K562 (cell line): ENCODE measurements at regions not wholly inside any gene's neighbourhood (a gene's known extent, or its start where the extent isn't known, plus 50 kb on each side); places are given as distances from the start of the nearest gene placed in this dataset.

ENCODE experiments used
- ATAC-seq: fragments of 200-7000 bp; cut with Tn5 transposase; 3 replicates; pipeline ENCODE4 v1.9.1; 2020; ENCODE audit warnings: moderate library complexity
- BruUV-seq: library from RNA; stranded (reverse); fragments of 400-500 nt; replicated peaks from 2 replicates; lab custom pipeline; 2021; lab: Mats Ljungman, UMichigan
- CTCF ChIA-PET: fragments of 300-600 bp; formaldehyde crosslinking; extraction: SDS; loops from one replicate; lab custom pipeline; 2021; ENCODE audit warnings: low intra/inter-chr PET ratio; lab: Yijun Ruan, JAX
- POLR2A ChIA-PET: fragments of 300-600, 350-650 bp; sonication (Branson Sonifier 250); formaldehyde crosslinking; extraction: SDS; loops from one replicate; lab custom pipeline; 2021; ENCODE audit warnings: antibody characterized with exemption, inconsistent platforms; lab: Yijun Ruan, JAX
- DNase-seq, 4 experiments: peaks; one replicate each; pipeline versions ENCODE4 v3.0.0 to v3.0.0-alpha.2; 2011 to 2018; ENCODE audit warnings: low spot score in 3 of 4, mixed read lengths in 3 of 4; ENCODE audit errors: extremely low read depth in 1 of 4
- FAIRE-seq: peaks from 2 replicates; lab custom pipeline; 2011; peaks lifted over from hg19 to GRCh38; lab: Jason Lieb, UNC
- H2AFZ ChIP-seq: 2 replicates; pipeline ENCODE4 v1.6.0; 2011; ENCODE audit warnings: low read depth, low read length, control low read depth, inconsistent platforms
- H3K27ac ChIP-seq: fragments of 200-600 bp; 3 replicates; pipeline ENCODE4 v1.8.0; 2011; ENCODE audit warnings: low read depth, mild to moderate bottlenecking, control low read depth, inconsistent platforms, low read length, moderate library complexity, mixed read lengths; ENCODE audit errors: extremely low read depth
- H3K27me3 ChIP-seq, 2 experiments: fragments of 300-600 bp in 1 of 2; 2 replicates in 1 of 2; 3 replicates in 1 of 2; pipeline versions ENCODE4 v1.6.0 to v1.8.0; 2011; ENCODE audit warnings: inconsistent platforms in 2 of 2, low read length in 2 of 2, mild to moderate bottlenecking in 1 of 2, mixed read lengths in 1 of 2, moderate library complexity in 1 of 2; ENCODE audit not compliant: control insufficient read depth in 2 of 2, insufficient read depth in 2 of 2
- H3K36me3 ChIP-seq: fragments of 300-600 bp; 3 replicates; pipeline ENCODE4 v1.8.0; 2011; ENCODE audit warnings: mild to moderate bottlenecking, low read length, inconsistent platforms; ENCODE audit not compliant: control insufficient read depth, insufficient read depth
- H3K4me1 ChIP-seq, 2 experiments: fragments of 200-600 bp in 1 of 2; replicated peaks in 1 of 2; 2 replicates in 1 of 2; 3 replicates in 1 of 2; pipeline versions ENCODE4 v1.5.1 to v1.8.0; 2011; ENCODE audit warnings: inconsistent platforms in 2 of 2, low read length in 2 of 2, mild to moderate bottlenecking in 1 of 2, mixed read lengths in 1 of 2, moderate library complexity in 1 of 2; ENCODE audit not compliant: control insufficient read depth in 2 of 2, insufficient read depth in 2 of 2
- H3K4me2 ChIP-seq: 2 replicates; pipeline ENCODE4 v1.6.1; 2011; ENCODE audit warnings: low read length, control low read depth, inconsistent platforms, mixed read lengths; ENCODE audit not compliant: insufficient read depth
- H3K4me3 ChIP-seq: fragments of 200-600 bp; sonication (generic), shearing (Covaris generic); 2 replicates; pipeline ENCODE4 v1.5.1; 2016; ENCODE audit warnings: control low read depth, inconsistent platforms
- H3K79me2 ChIP-seq: fragments of 200-600 bp; 3 replicates; pipeline ENCODE4 v1.8.0; 2011; ENCODE audit warnings: low read length, inconsistent platforms; ENCODE audit not compliant: control insufficient read depth, insufficient read depth
- H3K9ac ChIP-seq, 2 experiments: 2 replicates each; pipeline versions ENCODE4 v1.6.0 to v1.6.1; 2011; ENCODE audit warnings: low read depth in 2 of 2, low read length in 2 of 2, control low read depth in 1 of 2, inconsistent platforms in 1 of 2, mild to moderate bottlenecking in 1 of 2, mixed read lengths in 1 of 2; ENCODE audit not compliant: insufficient read depth in 1 of 2
- H3K9me1 ChIP-seq: one replicate; pipeline ENCODE4 v1.6.0; 2011; ENCODE audit warnings: inconsistent platforms, mild to moderate bottlenecking, low read length, moderate library complexity; ENCODE audit not compliant: control insufficient read depth, insufficient read depth
- H3K9me3 ChIP-seq: replicated peaks from 2 replicates; pipeline ENCODE4 v1.5.1; 2011; ENCODE audit warnings: low read depth, low read length, inconsistent platforms; ENCODE audit not compliant: control insufficient read depth, insufficient read depth
- H4K20me1 ChIP-seq: replicated peaks from 2 replicates; pipeline ENCODE4 v1.6.1; 2011; ENCODE audit warnings: low read length, inconsistent platforms, mixed read lengths; ENCODE audit not compliant: control insufficient read depth, insufficient read depth
- ARNT ChIP-seq, 2 experiments: fragments of 450-650 bp; IDR thresholded peaks; 2 replicates each; pipeline ENCODE4 v1.6.1; 2016; ENCODE audit warnings: mild to moderate bottlenecking in 1 of 2
- ATF6 ChIP-seq: sonication (generic); formaldehyde crosslinking; IDR thresholded peaks from 2 replicates; pipeline ENCODE4 v1.4.0; 2020; ENCODE audit warnings: mild to moderate bottlenecking, missing genetic modification reagents
- DACH1 ChIP-seq: fragments of 450-650 bp; IDR thresholded peaks from 2 replicates; pipeline ENCODE4 v1.6.1; 2018; ENCODE audit not compliant: partially characterized antibody
- ELK3 ChIP-seq: fragments of 450-650 bp; formaldehyde crosslinking; IDR thresholded peaks from 2 replicates; pipeline ENCODE4 v1.4.0; 2020; ENCODE audit warnings: mild to moderate bottlenecking
- GTF2B ChIP-seq: IDR thresholded peaks from 2 replicates; pipeline ENCODE4 v1.6.1; 2011; ENCODE audit not compliant: insufficient read length; ENCODE audit errors: extremely low read depth
- HIVEP1 ChIP-seq: fragments of 250-450 bp; sonication (Bioruptor Pico); IDR thresholded peaks from 2 replicates; pipeline ENCODE4 v1.4.0; 2020; ENCODE audit warnings: mild to moderate bottlenecking
- PCBP1 ChIP-seq: fragments of 200-400 bp; formaldehyde crosslinking; IDR thresholded peaks from 2 replicates; pipeline ENCODE4 v1.6.1; 2018; ENCODE audit warnings: mild to moderate bottlenecking, low read depth, low read length; ENCODE audit not compliant: poor library complexity, severe bottlenecking
- SRSF1 ChIP-seq: fragments of 200-400 bp; formaldehyde crosslinking; IDR thresholded peaks from 2 replicates; pipeline ENCODE4 v1.6.1; 2017; ENCODE audit warnings: mild to moderate bottlenecking, low read depth, low read length, moderate library complexity
- ZNF551 ChIP-seq: fragments of 250-450 bp; sonication (Bioruptor Pico); IDR thresholded peaks from 2 replicates; pipeline ENCODE4 v1.5.0; 2021; ENCODE audit warnings: mild to moderate bottlenecking, moderate library complexity
- WGBS: fragments of 100-300 bp; shearing (Covaris generic); methylation state at CpG from one replicate; pipeline ENCODE4 v1.1.6; 2016; ENCODE audit warnings: low coverage, mixed read lengths; ENCODE audit not compliant: insufficient coverage; ENCODE audit errors: missing lambda C conversion rate; 5-methylcytosine and 5-hydroxymethylcytosine counted together
- in situ Hi-C: fragments of 300-500 bp; cut with MboI; formaldehyde crosslinking; loops from 4 replicates; pipeline ENCODE4 v1.15.0; 2018; ENCODE audit warnings: inconsistent platforms, mixed read lengths
- intact Hi-C: fragments of 100-400 bp; cut with micrococcal nuclease; formaldehyde crosslinking; loops from 2 replicates; pipeline ENCODE4 v1.14.2; 2022

GRCh38 chr9:694092-694402 lies 147.4 kb upstream of the DMRT1 start:
- CTCF ChIA-PET: no interaction called here
- intact Hi-C loops: no loop called here
- TF ChIP-seq ELK3 (CRISPR knock-in tag): no peak
- TF ChIP-seq ARNT (IDR thresholded peaks at IDR 0.05): no peak
- no peak for TF ChIP-seq HIVEP1 (CRISPR knock-in tag)
- no peak for TF ChIP-seq PCBP1
- no peak for TF ChIP-seq DACH1
- TF ChIP-seq GTF2B: no peak
- TF ChIP-seq ATF6 (CRISPR knock-in tag): no peak
- TF ChIP-seq SRSF1: no peak
- TF ChIP-seq ZNF551 (CRISPR knock-in tag): no peak

More at GRCh38 chr9:694092-694402, 147.4 kb upstream of the DMRT1 start:
- no TSS peak for BruUV-seq
- H3K27ac ChIP-seq: no peak overlapping the region
- DNase-seq: no peak
- no peak for ATAC-seq
- 8% methylated on average over 1 of the region's 1 CpG for WGBS
- H3K79me2 ChIP-seq: no peaks in the 10 kb centered on the region
- POLR2A ChIA-PET: interaction anchor here (0.6 kb wide), 1 partner anchor 62 kb away, joined by 4 read pairs; no protein-coding TSS in a partner anchor
- no peak overlapping the region for H3K9ac ChIP-seq
- H3K9me3 ChIP-seq: no peaks in the 10 kb centered on the region
- no peaks in the 10 kb centered on the region for H3K9me1 ChIP-seq
- peaks cover 0 to 10% of the 10 kb centered on the region in 2 experiments; a peak in 1 of 5 replicates for H3K27me3 ChIP-seq
- H4K20me1 ChIP-seq: no peaks in the 10 kb centered on the region
- in situ Hi-C loops: no loop called here
- H3K36me3 ChIP-seq: no peaks in the 10 kb centered on the region
- no peak overlapping the region for H2AFZ ChIP-seq
- H3K4me1 ChIP-seq: no peaks in the 10 kb centered on the region
- FAIRE-seq: no peak
- H3K4me3 ChIP-seq: no peak overlapping the region
- H3K4me2 ChIP-seq: no peak overlapping the region
